HepG2 (cell line): ENCODE measurements at regions not wholly inside any gene's neighbourhood (a gene's known extent, or its start where the extent isn't known, plus 50 kb on each side); places are given as distances from the start of the nearest gene placed in this dataset.

ENCODE experiments used
- FLYWCH1 ChIP-seq: sonication (generic); formaldehyde crosslinking; IDR thresholded peaks from 2 replicates; pipeline ENCODE4 v1.8.1; 2023; ENCODE audit warnings: mild to moderate bottlenecking, missing genetic modification reagents
- MED1 ChIP-seq: sonication (generic); formaldehyde crosslinking; IDR thresholded peaks from 2 replicates; pipeline ENCODE4 v1.4.0; 2020; ENCODE audit warnings: missing genetic modification reagents
- MLXIP ChIP-seq: sonication (generic); formaldehyde crosslinking; IDR thresholded peaks from 2 replicates; pipeline ENCODE4 v1.9.0; 2021; ENCODE audit warnings: missing genetic modification reagents, borderline replicate concordance
- NR2F6 ChIP-seq, 2 experiments: IDR thresholded peaks; 2 replicates each; pipeline ENCODE4 v1.6.1; 2016; ENCODE audit warnings: antibody characterized with exemption in 1 of 2, mild to moderate bottlenecking in 1 of 2
- ZNF687 ChIP-seq: sonication (generic); formaldehyde crosslinking; IDR thresholded peaks from 2 replicates; pipeline ENCODE4 v1.5.1; 2020; ENCODE audit warnings: mild to moderate bottlenecking, missing genetic modification reagents, moderate library complexity
- ZNF839 ChIP-seq: sonication (generic); formaldehyde crosslinking; IDR thresholded peaks from 2 replicates; pipeline ENCODE4 v1.4.0; 2020; ENCODE audit warnings: missing genetic modification reagents, mild to moderate bottlenecking, borderline replicate concordance

GRCh38 chr12:39237004-39237403 is 205.9 kb downstream of the KIF21A start (continued):
- no peak for TF ChIP-seq MLXIP (CRISPR knock-in tag)
- no peak for TF ChIP-seq FLYWCH1 (CRISPR knock-in tag)
- no peak for TF ChIP-seq ZNF687 (CRISPR knock-in tag)
- no peak for TF ChIP-seq ZNF839 (CRISPR knock-in tag)
- no peak for TF ChIP-seq NR2F6 (IDR thresholded peaks at IDR 0.05)
- no peak for TF ChIP-seq NR2F6 (CRISPR knock-in tag; IDR thresholded peaks at IDR 0.05)
- no peak for TF ChIP-seq MED1 (CRISPR knock-in tag)
- TF ChIP-seq, all 625 proteins: peak for 0
